ENCODE measurements at regions not wholly inside any gene's neighbourhood (a gene's known extent, or its start where the extent isn't known, plus 50 kb on each side); places are given as distances from the start of the nearest gene placed in this dataset.

- intact Hi-C loops (cut with DNase I) = no loop called here
- DNase-seq (ENCODE audit: low spot score) = no peak
Observed at GRCh38 chr3:81931265-81932251, 170.1 kb upstream of the GBE1 start.

GRCh38 chr3:81929697-81930096 lies 168.3 kb upstream of the GBE1 start:
- intact Hi-C loops (cut with DNase I) = no loop called here
- DNase-seq (ENCODE audit: low spot score) = no peak

GRCh38 chr3:81927811-81928210 lies 166.4 kb upstream of the GBE1 start:
- no peak for DNase-seq (ENCODE audit: low spot score)
- intact Hi-C loops (cut with DNase I) = no loop called here

- no peak for DNase-seq (ENCODE audit: low spot score)
- intact Hi-C loops (cut with DNase I) = no loop called here
Observed at GRCh38 chr3:81925385-81925784, 163.9 kb upstream of the GBE1 start.

DNA sequence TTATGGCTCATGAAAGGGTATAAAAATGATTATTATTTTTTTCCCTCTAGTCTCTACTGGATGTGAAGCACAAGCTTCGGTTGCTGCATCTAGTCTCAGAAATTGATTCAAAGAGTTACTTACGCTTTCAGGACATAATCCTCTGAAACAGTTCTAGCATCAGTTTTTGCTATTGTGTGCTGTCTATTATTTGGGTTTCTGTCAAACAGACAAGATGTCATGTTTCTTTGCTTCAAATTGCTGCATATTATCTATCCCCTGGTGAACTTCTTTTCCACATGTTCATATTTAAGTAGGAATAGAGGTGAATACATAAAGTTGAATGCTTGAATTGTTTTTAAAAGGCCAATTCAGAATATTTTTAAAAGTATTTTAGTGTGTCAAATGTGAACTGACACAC lies 161.6 kb upstream of the GBE1 start:
- intact Hi-C loops (cut with DNase I) = no loop called here
- DNase-seq (ENCODE audit: low spot score) = no peak

- DNase-seq (ENCODE audit: low spot score) = no peak
- intact Hi-C loops (cut with DNase I) = no loop called here
Observed at GRCh38 chr3:81922404-81922803, 161.0 kb upstream of the GBE1 start.

GRCh38 chr3:81920816-81921215 lies 159.4 kb upstream of the GBE1 start:
- intact Hi-C loops (cut with DNase I) = no loop called here
- no peak for DNase-seq (ENCODE audit: low spot score)

DNA sequence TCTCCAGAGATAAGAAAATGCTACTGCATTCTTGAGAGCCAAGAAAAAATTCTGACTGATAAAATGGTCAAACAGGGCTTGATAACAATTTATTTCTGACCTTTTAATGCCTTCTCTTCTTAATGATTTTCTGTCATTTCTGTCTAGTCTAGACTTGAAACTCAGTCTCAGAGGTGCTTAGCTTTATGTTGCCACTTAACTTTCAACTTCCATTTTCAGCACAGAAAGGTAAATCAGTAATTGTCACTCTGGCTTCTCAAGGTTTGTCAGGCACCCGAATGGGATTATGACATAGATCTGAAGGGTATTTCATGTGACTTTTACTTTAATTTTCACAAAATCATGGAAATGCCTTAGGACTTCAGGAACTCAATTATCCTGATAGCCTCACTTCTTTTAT lies 155.4 kb upstream of the GBE1 start:
- DNase-seq (ENCODE audit: low spot score) = no peak
- intact Hi-C loops (cut with DNase I) = no loop called here

GRCh38 chr3:81913886-81914663 lies 152.6 kb upstream of the GBE1 start:
- intact Hi-C loops (cut with DNase I) = no loop called here
- no peak for DNase-seq (ENCODE audit: low spot score)

- intact Hi-C loops (cut with DNase I) = no loop called here
Observed at GRCh38 chr3:81911221-81911620, 149.8 kb upstream of the GBE1 start.

GRCh38 chr3:81910244-81910852 lies 148.9 kb upstream of the GBE1 start:
- intact Hi-C loops (cut with DNase I) = no loop called here
- DNase-seq (ENCODE audit: low spot score) = no peak

More at GRCh38 chr3:81911221-81911620, 149.8 kb upstream of the GBE1 start:
- DNase-seq (ENCODE audit: low spot score) = no peak

GRCh38 chr3:81909796-81910195 lies 148.4 kb upstream of the GBE1 start:
- intact Hi-C loops (cut with DNase I) = no loop called here
- DNase-seq (ENCODE audit: low spot score) = no peak

- intact Hi-C loops (cut with DNase I) = no loop called here
- DNase-seq (ENCODE audit: low spot score) = no peak
Observed at GRCh38 chr3:81908561-81908960, 147.1 kb upstream of the GBE1 start.

DNA sequence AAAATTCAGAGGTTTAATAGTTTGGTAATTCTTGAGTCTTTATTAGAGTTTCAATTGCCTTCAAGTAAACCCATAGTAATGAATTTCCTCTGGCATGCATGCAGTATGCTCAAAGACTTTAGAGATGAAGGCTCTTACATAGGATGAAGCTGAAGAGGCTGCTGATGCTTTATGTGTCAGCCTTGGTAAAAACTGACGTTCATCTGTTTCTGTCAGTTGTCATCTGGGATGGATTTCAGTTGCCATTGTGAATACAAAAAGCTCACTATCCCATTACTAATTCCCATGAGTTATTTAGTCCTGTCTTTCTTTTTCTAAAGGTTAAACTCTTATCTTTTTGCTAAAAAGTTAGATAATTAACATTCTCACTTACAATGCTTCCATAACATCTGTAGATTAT lies 136.9 kb upstream of the GBE1 start:
- no peak for DNase-seq (ENCODE audit: low spot score)

GRCh38 chr3:81894598-81894997 lies 133.2 kb upstream of the GBE1 start:
- intact Hi-C loops (cut with DNase I) = no loop called here
- no peak for DNase-seq (ENCODE audit: low spot score)

More for the DNA sequence above, 136.9 kb upstream of the GBE1 start:
- intact Hi-C loops (cut with DNase I) = no loop called here

DNA sequence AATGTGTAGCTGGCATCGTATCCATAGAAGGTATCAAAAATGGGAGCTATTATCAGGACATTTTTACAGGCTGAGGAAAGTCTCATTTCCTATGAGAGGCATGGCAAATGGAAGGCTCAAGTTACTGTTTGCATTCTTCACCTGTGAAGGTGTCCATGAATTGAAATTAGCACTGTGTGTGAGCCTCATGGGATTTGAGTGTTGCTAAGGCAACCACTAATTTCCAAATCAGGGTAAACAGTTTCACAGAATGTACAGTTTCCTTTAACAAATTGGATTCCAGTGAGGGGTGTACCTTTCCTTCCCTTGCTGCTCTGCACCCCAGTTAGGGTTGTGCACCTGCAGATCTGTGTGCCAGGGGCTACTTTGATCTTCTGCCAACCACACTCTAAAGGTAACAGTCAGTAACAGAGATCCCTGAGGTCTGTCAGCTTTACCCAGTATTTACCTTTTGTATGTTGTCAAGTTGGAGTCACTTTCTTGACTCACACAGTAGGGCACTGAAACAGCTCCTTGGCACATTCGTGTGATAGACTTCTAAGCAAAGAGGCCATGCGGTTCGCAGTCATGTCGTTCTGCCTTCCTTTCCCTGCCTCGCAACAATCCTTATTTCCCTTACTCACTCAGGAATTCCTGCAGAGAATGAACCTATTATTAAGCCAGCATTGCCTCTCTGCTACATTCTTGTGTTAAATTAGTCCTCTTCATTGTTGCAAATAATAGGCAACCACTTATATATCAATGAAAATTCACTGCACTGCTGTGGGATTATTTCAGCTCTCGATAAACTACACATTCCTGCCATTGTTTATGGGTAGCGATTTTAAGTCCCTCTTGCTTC lies 129.8 kb upstream of the GBE1 start:
- DNase-seq (ENCODE audit: low spot score) = no peak
- intact Hi-C loops (cut with DNase I) = no loop called here

DNA sequence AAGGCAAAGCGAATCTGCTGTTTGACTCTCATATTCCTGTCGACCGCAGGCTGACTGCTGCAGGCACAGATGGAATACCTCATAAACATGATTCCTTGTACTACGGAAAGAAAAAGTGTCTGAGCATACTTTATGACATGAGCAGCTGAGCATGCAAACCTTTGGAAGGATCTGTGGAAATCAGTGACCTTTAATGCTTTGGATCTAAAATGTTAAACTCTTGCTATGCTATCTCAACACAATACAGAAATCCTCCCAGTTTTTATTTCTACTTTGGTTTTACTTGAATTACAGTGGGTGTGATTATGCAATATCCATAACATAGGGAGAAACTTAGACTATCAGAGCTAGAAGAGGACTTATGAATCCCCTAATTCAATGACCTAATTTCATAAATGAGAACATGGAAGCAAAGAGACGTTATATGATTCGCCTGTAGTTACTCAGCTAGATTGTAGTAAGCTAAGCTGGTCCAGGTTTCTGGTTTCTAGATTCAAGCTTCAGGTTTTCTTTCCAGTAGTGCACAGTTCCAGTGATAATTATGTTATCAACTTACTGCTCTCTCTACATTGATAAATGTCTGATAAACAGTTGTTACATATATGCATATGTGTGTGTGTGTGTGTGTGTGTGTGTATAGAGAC lies 127.6 kb upstream of the GBE1 start:
- DNase-seq (ENCODE audit: low spot score) = no peak
- intact Hi-C loops (cut with DNase I) = no loop called here

GRCh38 chr3:81887448-81887847 lies 126.0 kb upstream of the GBE1 start:
- DNase-seq (ENCODE audit: low spot score) = no peak
- intact Hi-C loops (cut with DNase I) = no loop called here

- DNase-seq (ENCODE audit: low spot score) = no peak
- intact Hi-C loops (cut with DNase I) = no loop called here
Observed at GRCh38 chr3:81886081-81886480, 124.6 kb upstream of the GBE1 start.
